NCI-H345 treated with DMSO at 0.1 percent for 48 hours (cell line): ENCODE measurements at regions not wholly inside any gene's neighbourhood (a gene's known extent, or its start where the extent isn't known, plus 50 kb on each side); places are given as distances from the start of the nearest gene placed in this dataset.

ENCODE experiments used
- DNase-seq: peaks from one replicate; lab custom pipeline; 2025; ENCODE audit not compliant: unreplicated experiment; lab: John Stamatoyannopoulos, UW

DNA sequence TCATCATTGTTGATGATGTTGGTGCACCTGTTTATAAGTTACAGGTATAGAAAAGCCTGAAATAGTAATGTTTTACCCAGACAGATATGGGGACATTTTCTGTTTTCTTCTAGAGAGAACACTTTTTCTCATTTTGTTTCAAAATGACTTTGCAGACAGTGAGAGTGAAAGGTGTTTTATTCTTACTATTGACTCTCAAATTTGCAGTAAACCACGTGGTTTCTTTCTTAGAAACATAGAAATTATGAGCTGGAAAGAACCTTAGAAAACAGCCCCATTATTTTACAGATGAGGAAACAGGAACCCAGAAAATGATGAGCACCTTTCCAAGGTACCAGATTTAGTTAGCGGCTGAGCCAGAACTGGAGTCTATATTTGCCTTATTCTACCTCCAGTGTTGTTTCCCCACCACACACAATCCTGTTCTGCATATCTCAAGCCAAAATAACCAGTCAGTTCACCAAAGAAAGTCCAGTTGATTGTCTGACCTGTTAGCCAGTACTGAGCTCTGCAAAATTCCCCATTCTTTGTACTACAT, 138.9 kb upstream of the AHR start:
- DNase-seq, result no peak

DNA sequence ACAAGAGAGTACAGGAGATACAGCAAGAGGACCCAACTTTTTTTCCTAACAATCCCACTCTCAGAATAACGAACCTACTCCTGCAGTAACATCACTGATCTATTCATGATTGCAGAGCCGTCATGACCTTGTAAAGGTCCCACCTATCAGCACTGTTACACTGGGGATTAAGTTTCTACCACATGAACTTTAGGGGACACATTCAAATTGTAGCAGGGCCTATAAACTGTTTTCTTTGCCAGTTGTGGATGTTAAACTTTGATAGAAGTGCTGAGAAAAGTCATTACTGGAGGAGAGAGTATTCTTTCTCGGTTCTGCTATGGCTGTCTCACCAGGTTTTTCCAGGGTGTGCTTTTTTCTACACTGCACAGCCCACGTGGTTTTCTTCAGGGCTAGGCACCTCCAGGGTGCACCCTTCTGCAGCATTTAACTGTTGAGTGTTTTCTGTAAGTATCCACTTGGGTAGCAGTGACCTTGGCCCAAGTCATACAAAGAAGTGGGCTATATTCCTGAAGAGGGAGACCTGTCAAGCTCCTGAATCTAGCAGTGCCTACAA, 131.6 kb upstream of the AHR start:
- DNase-seq, result no peak

DNA sequence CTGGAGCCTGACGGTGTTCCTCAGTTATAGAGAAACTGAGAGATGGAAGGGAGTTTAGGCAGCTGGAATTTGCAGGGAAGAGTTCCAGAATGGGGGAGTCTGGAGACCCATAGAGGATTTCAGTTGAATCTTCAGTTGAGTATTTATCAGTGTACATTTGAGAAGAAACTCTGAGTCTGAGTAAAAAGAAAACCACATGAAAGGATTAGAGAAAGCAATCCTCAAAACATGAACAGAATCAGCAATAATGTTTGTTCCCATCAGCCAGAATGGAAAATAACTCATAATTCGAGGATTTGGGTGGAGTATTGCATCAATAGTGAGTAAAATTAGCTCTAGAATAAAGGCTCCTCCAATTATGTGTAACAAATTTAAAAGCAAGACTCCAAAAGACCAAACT, 130.0 kb upstream of the AHR start:
- no peak for DNase-seq

DNA sequence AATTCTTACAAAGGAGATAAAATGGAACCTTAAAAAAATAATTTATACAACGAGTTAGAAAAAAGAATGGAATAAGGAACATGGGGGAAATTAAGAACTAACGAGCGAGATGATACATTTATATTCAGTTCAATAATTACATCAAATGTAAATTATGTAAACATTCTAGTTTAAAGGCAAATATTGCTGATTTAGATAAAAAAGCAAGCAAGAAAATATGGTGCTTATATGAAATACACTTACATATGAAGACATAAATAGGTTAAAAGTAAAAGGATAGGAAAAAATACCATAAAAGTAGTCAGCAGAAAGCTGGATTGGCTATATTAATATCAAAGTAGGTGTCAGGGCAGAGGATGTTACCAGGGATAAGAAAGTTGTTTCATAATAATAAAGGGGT, 127.0 kb upstream of the AHR start:
- no peak for DNase-seq

GRCh38 chr7:17176371-17177032, 122.0 kb upstream of the AHR start:
- DNase-seq, result no peak

GRCh38 chr7:17178545-17178944, 119.9 kb upstream of the AHR start:
- DNase-seq, result no peak

DNA sequence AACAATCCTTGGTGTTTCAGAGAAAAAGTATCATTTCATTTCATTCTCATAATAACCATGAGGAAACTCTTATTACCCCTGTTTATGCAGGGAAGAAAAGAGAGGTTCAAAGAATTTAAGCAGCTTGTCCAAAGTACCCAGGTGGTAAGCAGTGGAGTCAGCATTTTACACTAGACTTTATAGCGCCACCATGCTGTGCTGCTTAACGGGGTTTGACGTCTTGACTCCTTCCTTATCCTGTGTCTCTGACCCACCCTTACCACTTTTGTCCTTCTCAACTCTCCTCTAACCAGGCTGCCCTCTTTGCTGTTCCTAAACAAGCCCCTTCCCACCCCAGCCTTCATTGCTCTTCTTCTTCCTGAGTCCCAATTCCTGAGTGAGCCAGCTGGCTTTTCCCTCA, 117.0 kb upstream of the AHR start:
- DNase-seq, result no peak

DNA sequence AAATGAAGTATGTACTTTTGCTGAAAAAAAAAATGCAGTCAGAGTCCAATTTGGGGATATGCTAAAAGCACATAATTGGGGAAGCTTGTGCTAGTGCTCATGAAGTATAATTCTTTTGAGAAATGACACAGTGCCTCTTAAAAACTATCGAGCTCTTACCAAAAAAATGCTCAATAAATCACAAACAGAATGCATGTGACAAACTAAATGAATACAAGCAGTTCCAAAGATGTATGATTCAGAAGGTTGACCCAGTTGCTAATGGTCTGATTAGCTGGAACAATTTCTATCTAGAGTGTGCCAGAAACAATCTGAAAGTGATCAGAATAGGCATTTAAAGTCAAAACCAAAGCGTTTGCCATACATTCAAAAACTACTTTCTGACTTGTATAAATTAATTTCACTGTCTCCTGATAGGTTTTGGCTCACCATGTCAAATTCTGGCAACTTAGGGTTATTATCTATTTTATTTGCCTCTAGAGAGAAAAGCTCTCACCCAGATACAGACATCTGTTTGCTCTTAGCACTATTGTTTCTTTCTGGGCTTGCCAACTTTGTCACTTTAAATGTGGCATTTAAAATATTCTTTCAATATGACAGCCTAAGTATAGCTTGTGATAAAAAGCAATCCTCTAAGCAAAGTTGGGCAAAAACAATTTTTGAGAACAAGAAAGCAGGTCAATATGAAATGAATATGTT, 114.7 kb upstream of the AHR start:
- DNase-seq, result no peak

DNA sequence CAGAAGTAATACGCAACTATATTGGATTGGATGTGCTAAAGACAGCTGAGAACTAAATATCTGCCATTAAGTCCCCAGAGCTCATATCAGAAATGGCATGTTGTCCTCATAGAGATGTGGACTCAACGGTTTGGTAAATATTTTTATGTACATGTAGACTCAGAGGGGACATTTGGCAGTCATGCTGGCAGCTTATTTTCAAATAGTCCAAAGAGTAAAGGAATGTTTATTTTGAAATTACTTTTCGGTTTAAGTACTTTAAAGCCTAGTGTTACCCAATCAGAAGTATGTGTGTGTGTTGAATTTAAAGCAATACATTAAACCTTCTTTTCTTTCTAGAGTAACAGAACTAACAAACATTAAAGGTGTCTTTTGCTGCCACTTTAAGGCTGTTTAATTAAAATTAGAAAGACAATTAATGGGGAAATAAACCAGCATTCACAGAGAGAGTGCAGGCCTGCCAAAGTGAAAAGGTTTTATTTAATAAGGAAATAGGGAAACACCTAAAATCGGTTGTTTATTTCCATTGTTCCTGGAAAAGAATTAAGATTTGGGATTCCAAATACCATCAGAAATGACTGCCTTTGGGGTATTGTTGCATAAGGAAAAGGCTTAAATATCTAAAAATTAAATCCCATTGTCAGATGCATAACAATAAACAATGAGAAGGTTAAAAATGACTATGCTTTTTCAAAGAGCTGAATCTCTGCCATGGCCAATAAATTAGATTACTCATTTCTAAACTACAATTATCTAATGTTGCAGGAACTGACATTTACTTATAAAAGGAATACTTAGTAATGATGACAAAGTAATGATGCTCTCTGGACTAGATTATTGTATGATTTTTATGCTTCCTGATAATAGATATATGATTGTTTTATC, 113.4 kb upstream of the AHR start:
- DNase-seq, result no peak

DNA sequence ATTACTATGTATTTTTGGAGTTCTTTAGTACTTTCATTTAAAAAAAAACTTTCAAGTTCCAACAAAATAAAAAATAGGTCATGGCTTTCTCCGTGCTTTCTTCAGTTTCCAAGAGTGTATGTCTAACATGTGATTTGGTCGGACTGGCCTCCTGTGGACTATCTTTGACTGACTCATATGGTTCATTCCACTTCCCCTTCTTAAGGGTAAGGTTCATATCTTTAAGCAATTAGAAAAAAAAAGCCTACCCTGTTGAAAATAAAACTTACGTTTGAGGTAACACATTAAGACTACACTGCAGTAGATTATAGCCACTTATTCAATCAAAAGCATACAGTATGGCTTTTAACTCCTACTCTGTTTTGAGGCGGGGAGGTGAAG, 112.8 kb upstream of the AHR start:
- DNase-seq, result no peak

GRCh38 chr7:17186745-17187530, 111.5 kb upstream of the AHR start:
- DNase-seq, result no peak

- DNase-seq, result no peak
Measured at GRCh38 chr7:17194656-17195055, 103.8 kb upstream of the AHR start.

DNA sequence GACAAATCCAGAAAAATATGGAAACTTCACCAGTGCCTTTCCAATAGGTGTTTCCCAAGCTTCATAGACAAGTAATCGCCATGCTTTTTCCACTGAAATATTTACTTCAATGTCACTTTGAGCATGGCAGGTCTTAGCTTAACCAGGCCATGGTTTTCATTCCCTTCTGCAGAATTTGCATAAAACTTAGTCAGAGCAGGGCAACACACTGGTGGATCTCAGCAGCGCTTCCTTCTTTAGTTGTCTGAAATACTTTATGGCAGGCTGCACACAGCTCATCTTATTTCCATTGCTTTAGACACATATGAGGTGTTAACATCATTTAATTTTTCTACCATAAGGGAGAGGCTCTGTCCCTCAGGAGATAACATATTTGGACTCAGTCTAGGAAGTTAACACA, 102.9 kb upstream of the AHR start:
- DNase-seq, result no peak

- DNase-seq, result no peak
Measured at GRCh38 chr7:17205910-17206309, 92.5 kb upstream of the AHR start.

DNA sequence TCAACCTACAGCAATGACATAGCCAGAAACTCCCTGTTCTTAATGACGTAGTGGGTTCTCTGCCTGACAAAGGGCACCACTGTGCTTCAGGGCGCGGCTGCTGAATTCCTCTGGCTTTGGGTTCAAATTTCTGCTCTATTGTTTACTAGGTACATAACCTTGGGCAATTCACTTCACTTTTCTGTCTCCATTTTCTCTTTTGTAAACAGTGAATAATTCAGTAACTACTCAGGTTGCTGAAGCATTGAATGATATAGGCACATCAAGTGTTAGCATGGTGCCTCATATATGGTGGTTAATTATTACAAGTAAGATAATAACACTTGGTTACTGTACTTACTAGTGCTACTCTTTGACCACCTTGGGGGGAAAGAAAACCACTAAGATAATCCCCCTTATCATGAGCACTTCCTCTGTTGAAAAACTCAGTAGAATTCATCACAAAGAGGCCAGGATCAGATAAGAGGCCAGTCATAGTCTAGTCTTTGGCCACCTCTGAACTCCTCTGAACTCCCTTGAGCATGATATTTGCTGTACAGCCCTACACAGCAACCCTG, 92.0 kb upstream of the AHR start:
- peak; percentile 5 for DNase-seq

DNA sequence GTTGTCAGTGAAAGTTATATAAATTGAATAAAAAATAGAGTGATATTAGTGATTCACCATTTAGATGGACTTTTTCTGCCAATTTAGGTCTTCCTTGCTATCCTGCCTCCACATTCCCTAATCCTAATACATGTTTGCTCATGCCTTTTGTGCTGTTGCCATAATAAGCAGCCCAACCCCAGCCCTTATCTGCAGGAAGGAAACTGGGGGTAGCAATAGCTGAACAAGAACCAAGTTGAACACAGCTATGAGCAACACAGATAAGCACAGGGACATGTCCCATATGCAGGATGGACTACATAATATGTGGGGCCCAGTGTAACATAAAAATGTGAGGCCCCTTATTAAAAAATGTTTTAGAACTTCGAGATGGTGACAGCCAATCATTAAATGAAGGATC, 91.2 kb upstream of the AHR start:
- DNase-seq, result no peak

GRCh38 chr7:17209101-17209500, 89.4 kb upstream of the AHR start:
- no peak for DNase-seq

GRCh38 chr7:17211307-17211836, 87.1 kb upstream of the AHR start:
- DNase-seq, result no peak

DNA sequence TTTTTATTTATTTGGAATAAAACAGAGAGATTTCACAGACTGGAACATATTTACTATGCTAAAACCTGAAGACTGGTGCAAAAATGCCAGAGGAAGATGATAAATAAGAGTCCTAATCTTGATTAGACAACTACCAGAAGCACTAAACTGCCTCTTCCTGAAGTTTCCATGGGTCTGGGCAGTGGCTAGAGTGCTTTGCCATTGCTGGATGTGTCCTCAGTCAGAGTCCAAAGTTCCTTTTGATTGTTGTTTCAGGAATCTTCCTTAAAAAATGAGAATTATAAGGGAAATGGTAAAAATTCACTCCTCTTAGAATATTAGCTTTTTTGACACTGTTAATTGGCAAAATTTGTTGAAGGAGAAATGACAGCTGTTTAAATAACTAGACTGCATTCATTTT, 86.3 kb upstream of the AHR start:
- DNase-seq, result no peak
